ENCODE measurements at regions not wholly inside any gene's neighbourhood (a gene's known extent, or its start where the extent isn't known, plus 50 kb on each side); places are given as distances from the start of the nearest gene placed in this dataset.

GRCh38 chr5:68730979-68731654, 362.7 kb upstream of the SLC30A5 start:
- 80 to 82% methylated on average over 3 of the region's 3 CpGs for WGBS, 2 donors
- Histone ChIP-seq H3K27me3 (ENCODE audit: control insufficient read depth in 1 of 2, insufficient read depth in 2 of 2, low read length in 2 of 2) (no peaks in the 10 kb centered on the region), H3K27ac (ENCODE audit: low read depth in 2 of 2, low read length in 1 of 2) (no peak overlapping the region)

GRCh38 chr5:68732251-68732650, 361.6 kb upstream of the SLC30A5 start:
- no peaks in the 10 kb centered on the region for H3K27me3 ChIP-seq (ENCODE audit: control insufficient read depth in 1 of 2, insufficient read depth in 2 of 2, low read length in 2 of 2)
- no peak overlapping the region for H3K4me3 ChIP-seq (ENCODE audit: low read depth in 1 of 2, low read length in 2 of 2)
- H3K9me3 ChIP-seq (ENCODE audit: control insufficient read depth in 2 of 2, insufficient read depth in 1 of 2, low read depth in 1 of 2, low read length in 1 of 2): no peaks in the 10 kb centered on the region
- H3K27ac ChIP-seq (ENCODE audit: low read depth in 2 of 2, low read length in 1 of 2): no peak overlapping the region
- H3K4me1 ChIP-seq (ENCODE audit: control insufficient read depth in 2 of 2, insufficient read depth in 2 of 2, low read length in 1 of 2): no peaks in the 10 kb centered on the region
- no peaks in the 10 kb centered on the region for H3K36me3 ChIP-seq (ENCODE audit: control insufficient read depth in 2 of 2, insufficient read depth in 2 of 2, low read length in 1 of 2)

More at GRCh38 chr5:68730979-68731654, 362.7 kb upstream of the SLC30A5 start:
- no peaks in the 10 kb centered on the region for H3K4me1 ChIP-seq (ENCODE audit: control insufficient read depth in 2 of 2, insufficient read depth in 2 of 2, low read length in 1 of 2)
- no peak overlapping the region for H3K4me3 ChIP-seq (ENCODE audit: low read depth in 1 of 2, low read length in 2 of 2)
- H3K36me3 ChIP-seq (ENCODE audit: control insufficient read depth in 2 of 2, insufficient read depth in 2 of 2, low read length in 1 of 2): no peaks in the 10 kb centered on the region
- no peaks in the 10 kb centered on the region for H3K9me3 ChIP-seq (ENCODE audit: control insufficient read depth in 2 of 2, insufficient read depth in 1 of 2, low read depth in 1 of 2, low read length in 1 of 2)

- Histone ChIP-seq H3K4me1 (ENCODE audit: control insufficient read depth in 2 of 2, insufficient read depth in 2 of 2, low read length in 1 of 2) (no peaks in the 10 kb centered on the region), H3K27me3 (ENCODE audit: control insufficient read depth in 1 of 2, insufficient read depth in 2 of 2, low read length in 2 of 2) (no peaks in the 10 kb centered on the region)
Measured at GRCh38 chr5:68734781-68735180, 359.0 kb upstream of the SLC30A5 start.

DNA sequence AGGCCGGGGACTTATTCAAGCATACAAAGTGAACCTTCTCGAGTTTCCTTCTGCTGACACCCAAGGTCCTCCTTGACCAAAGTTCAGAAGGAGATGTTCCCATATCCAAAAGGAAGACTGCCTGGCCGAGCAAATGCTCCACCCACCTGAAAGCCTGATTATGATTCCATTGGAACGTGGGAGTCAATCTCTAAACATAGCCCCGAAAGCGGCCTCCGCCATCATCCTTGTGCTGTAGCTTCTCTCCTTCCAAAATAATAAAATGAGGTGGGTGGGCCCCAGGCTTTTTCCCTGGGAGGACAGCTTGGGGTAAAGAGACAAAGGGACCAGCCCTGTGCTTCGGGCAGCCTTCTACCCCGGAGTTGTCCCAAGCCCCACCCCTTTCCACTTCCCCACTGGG, 355.6 kb upstream of the SLC30A5 start:
- no peaks in the 10 kb centered on the region for H3K4me1 ChIP-seq (ENCODE audit: control insufficient read depth in 2 of 2, insufficient read depth in 2 of 2, low read length in 1 of 2)
- H3K36me3 ChIP-seq (ENCODE audit: control insufficient read depth in 2 of 2, insufficient read depth in 2 of 2, low read length in 1 of 2): no peaks in the 10 kb centered on the region
- 95% methylated on average over 9 of the region's 9 CpGs for WGBS, 2 donors
- no peak overlapping the region for H3K27ac ChIP-seq (ENCODE audit: low read depth in 2 of 2, low read length in 1 of 2)
- no peak overlapping the region for H3K4me3 ChIP-seq (ENCODE audit: low read depth in 1 of 2, low read length in 2 of 2)
- no peaks in the 10 kb centered on the region for H3K9me3 ChIP-seq (ENCODE audit: control insufficient read depth in 2 of 2, insufficient read depth in 1 of 2, low read depth in 1 of 2, low read length in 1 of 2)
- H3K27me3 ChIP-seq (ENCODE audit: control insufficient read depth in 1 of 2, insufficient read depth in 2 of 2, low read length in 2 of 2): no peaks in the 10 kb centered on the region

More at GRCh38 chr5:68734781-68735180, 359.0 kb upstream of the SLC30A5 start:
- no peak overlapping the region for H3K4me3 ChIP-seq (ENCODE audit: low read depth in 1 of 2, low read length in 2 of 2)
- no peak overlapping the region for H3K27ac ChIP-seq (ENCODE audit: low read depth in 2 of 2, low read length in 1 of 2)
- H3K9me3 ChIP-seq (ENCODE audit: control insufficient read depth in 2 of 2, insufficient read depth in 1 of 2, low read depth in 1 of 2, low read length in 1 of 2): no peaks in the 10 kb centered on the region
- 72 to 76% methylated on average over 4 of the region's 4 CpGs for WGBS, 2 donors
- no peaks in the 10 kb centered on the region for H3K36me3 ChIP-seq (ENCODE audit: control insufficient read depth in 2 of 2, insufficient read depth in 2 of 2, low read length in 1 of 2)

GRCh38 chr5:68738841-68739240, 355.0 kb upstream of the SLC30A5 start:
- 92 to 96% methylated on average over 4 of the region's 4 CpGs for WGBS, 2 donors
- Histone ChIP-seq H3K4me3 (ENCODE audit: low read depth in 1 of 2, low read length in 2 of 2) (no peak overlapping the region), H3K27ac (ENCODE audit: low read depth in 2 of 2, low read length in 1 of 2) (no peak overlapping the region), H3K4me1 (ENCODE audit: control insufficient read depth in 2 of 2, insufficient read depth in 2 of 2, low read length in 1 of 2) (no peaks in the 10 kb centered on the region), H3K27me3 (ENCODE audit: control insufficient read depth in 1 of 2, insufficient read depth in 2 of 2, low read length in 2 of 2) (no peaks in the 10 kb centered on the region), H3K9me3 (ENCODE audit: control insufficient read depth in 2 of 2, insufficient read depth in 1 of 2, low read depth in 1 of 2, low read length in 1 of 2) (no peaks in the 10 kb centered on the region), H3K36me3 (ENCODE audit: control insufficient read depth in 2 of 2, insufficient read depth in 2 of 2, low read length in 1 of 2) (no peaks in the 10 kb centered on the region)

DNA sequence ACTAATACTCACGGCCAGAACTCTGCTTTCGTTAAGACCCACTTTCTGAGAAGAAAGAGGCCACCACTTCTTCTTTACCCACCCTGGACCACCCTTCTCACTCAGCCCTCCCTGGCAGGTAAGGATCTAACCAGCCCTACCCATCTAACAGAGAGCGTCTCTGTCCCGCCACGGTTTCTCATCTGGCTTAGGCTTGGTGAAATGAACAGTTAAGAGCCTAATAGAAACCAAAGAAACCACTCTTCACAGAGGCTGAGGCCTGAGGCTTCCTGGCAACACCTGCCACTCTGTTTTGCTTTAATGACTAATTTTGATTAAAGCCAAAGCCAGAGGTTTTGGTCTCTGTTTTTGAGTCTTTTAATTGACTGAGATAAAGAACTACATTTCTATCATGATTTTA, 354.1 kb upstream of the SLC30A5 start:
- Histone ChIP-seq H3K36me3 (ENCODE audit: control insufficient read depth in 2 of 2, insufficient read depth in 2 of 2, low read length in 1 of 2) (no peaks in the 10 kb centered on the region), H3K27me3 (ENCODE audit: control insufficient read depth in 1 of 2, insufficient read depth in 2 of 2, low read length in 2 of 2) (no peaks in the 10 kb centered on the region), H3K9me3 (ENCODE audit: control insufficient read depth in 2 of 2, insufficient read depth in 1 of 2, low read depth in 1 of 2, low read length in 1 of 2) (no peaks in the 10 kb centered on the region), H3K27ac (ENCODE audit: low read depth in 2 of 2, low read length in 1 of 2) (no peak overlapping the region), H3K4me3 (ENCODE audit: low read depth in 1 of 2, low read length in 2 of 2) (no peak overlapping the region), H3K4me1 (ENCODE audit: control insufficient read depth in 2 of 2, insufficient read depth in 2 of 2, low read length in 1 of 2) (no peaks in the 10 kb centered on the region)
- WGBS, 2 donors: 48 to 64% methylated on average over 5 of the region's 5 CpGs

DNA sequence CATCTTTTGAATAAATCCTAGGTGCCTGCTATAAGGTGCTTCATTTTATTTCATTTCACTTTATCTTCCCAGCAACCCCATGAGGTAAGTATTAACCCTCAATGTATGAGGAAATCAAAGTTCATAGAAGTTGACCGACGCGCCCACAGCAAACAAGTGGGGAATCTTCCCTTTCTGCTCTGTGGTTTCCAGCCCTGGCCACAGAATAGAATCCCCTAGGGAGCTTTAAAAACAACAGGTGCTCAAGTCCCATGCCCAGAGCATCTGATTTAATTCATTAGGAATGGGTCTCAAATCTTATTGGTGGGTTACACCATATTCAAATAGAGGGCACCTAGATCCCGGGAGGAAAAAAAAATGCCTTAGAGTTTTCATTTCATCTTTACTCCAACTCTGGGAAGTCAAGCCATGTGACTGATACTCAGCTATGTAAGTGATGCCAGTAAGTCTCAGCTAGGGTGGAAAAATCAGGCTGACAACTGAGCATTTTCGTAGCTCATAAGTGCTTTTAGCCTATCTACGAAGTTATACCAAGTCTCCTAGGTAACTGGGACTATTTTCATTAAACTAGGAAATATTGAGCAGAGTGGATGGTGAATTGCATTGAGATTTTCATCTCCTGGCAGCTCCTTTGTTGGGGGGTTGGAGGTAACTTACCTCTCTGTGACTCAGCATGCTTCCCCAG, 353.4 kb upstream of the SLC30A5 start:
- H3K27ac ChIP-seq (ENCODE audit: low read depth in 2 of 2, low read length in 1 of 2): no peak overlapping the region
- H3K36me3 ChIP-seq (ENCODE audit: control insufficient read depth in 2 of 2, insufficient read depth in 2 of 2, low read length in 1 of 2): no peaks in the 10 kb centered on the region
- no peaks in the 10 kb centered on the region for H3K27me3 ChIP-seq (ENCODE audit: control insufficient read depth in 1 of 2, insufficient read depth in 2 of 2, low read length in 2 of 2)
- no peaks in the 10 kb centered on the region for H3K9me3 ChIP-seq (ENCODE audit: control insufficient read depth in 2 of 2, insufficient read depth in 1 of 2, low read depth in 1 of 2, low read length in 1 of 2)
- no peak overlapping the region for H3K4me3 ChIP-seq (ENCODE audit: low read depth in 1 of 2, low read length in 2 of 2)
- WGBS, 2 donors: 85 to 88% methylated on average over 6 of the region's 6 CpGs
- H3K4me1 ChIP-seq (ENCODE audit: control insufficient read depth in 2 of 2, insufficient read depth in 2 of 2, low read length in 1 of 2): no peaks in the 10 kb centered on the region

DNA sequence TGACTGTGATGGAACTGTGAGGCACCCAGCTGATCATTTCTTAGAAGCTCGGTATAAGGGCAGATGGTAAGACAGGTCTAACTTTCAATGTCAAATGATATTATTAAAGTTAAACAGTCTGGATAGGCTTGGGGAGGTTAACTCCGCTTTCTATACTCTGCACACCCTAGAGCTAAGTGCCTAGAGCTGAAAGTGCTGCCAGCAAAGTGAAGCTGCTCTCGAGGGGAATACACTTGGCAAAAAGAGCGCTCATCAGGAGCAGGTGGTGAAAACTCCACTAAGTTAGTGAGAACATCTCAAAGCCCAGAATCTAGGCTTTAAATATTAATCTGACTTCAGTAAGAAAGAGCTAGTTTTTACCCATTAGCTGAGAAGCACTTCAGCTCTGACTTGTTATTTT, 349.6 kb upstream of the SLC30A5 start:
- no peaks in the 10 kb centered on the region for H3K9me3 ChIP-seq (ENCODE audit: control insufficient read depth in 2 of 2, insufficient read depth in 1 of 2, low read depth in 1 of 2, low read length in 1 of 2)
- no peaks in the 10 kb centered on the region for H3K27me3 ChIP-seq (ENCODE audit: control insufficient read depth in 1 of 2, insufficient read depth in 2 of 2, low read length in 2 of 2)
- H3K4me1 ChIP-seq (ENCODE audit: control insufficient read depth in 2 of 2, insufficient read depth in 2 of 2, low read length in 1 of 2): no peaks in the 10 kb centered on the region
- WGBS, 2 donors: 88 to 91% methylated on average over 4 of the region's 4 CpGs
- no peak overlapping the region for H3K4me3 ChIP-seq (ENCODE audit: low read depth in 1 of 2, low read length in 2 of 2)
- H3K36me3 ChIP-seq (ENCODE audit: control insufficient read depth in 2 of 2, insufficient read depth in 2 of 2, low read length in 1 of 2): no peaks in the 10 kb centered on the region
- H3K27ac ChIP-seq (ENCODE audit: low read depth in 2 of 2, low read length in 1 of 2): no peak overlapping the region

DNA sequence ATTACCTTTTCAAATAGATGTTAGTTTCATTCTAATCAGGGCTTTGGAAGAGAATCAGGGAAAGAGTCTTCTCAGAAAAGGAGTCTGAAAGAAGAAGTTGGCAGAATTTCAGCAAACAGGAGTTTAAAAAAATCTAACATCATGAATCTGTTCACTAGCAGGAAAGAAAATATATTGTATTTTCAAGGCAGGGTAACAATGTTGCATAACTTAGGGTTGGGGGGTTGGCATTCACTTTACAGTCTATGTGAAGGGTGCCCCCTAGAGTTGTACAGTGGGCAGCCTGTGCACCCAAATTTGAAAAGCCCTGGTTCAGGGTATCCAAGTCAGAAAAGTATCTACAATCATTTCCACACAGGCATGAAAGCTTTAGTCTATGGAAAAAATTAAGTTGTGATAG, 348.4 kb upstream of the SLC30A5 start:
- no peaks in the 10 kb centered on the region for H3K9me3 ChIP-seq (ENCODE audit: control insufficient read depth in 2 of 2, insufficient read depth in 1 of 2, low read depth in 1 of 2, low read length in 1 of 2)
- no peak overlapping the region for H3K27ac ChIP-seq (ENCODE audit: low read depth in 2 of 2, low read length in 1 of 2)
- no peaks in the 10 kb centered on the region for H3K36me3 ChIP-seq (ENCODE audit: control insufficient read depth in 2 of 2, insufficient read depth in 2 of 2, low read length in 1 of 2)
- H3K27me3 ChIP-seq (ENCODE audit: control insufficient read depth in 1 of 2, insufficient read depth in 2 of 2, low read length in 2 of 2): no peaks in the 10 kb centered on the region
- no peak overlapping the region for H3K4me3 ChIP-seq (ENCODE audit: low read depth in 1 of 2, low read length in 2 of 2)
- H3K4me1 ChIP-seq (ENCODE audit: control insufficient read depth in 2 of 2, insufficient read depth in 2 of 2, low read length in 1 of 2): no peaks in the 10 kb centered on the region

DNA sequence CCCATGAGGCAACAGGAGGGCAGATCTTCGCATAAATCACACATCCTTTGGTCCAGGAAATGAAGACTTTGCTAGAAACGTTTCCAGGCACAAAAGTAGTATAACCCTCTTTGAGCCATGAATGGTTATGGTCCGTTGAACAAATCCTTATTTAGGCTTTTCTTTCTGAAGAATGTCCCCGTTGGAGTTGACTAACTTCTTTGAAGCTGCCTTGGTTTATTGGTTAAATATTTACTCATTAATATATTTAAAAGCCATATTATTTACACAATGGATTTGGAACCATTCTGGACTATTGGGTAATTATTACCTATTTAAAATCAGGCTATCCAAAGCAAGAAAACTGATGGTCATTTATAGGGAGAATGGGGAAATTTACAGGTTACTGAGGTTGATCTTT, 347.6 kb upstream of the SLC30A5 start:
- H3K4me3 ChIP-seq (ENCODE audit: low read depth in 1 of 2, low read length in 2 of 2): no peak overlapping the region
- H3K27me3 ChIP-seq (ENCODE audit: control insufficient read depth in 1 of 2, insufficient read depth in 2 of 2, low read length in 2 of 2): no peaks in the 10 kb centered on the region
- no peaks in the 10 kb centered on the region for H3K4me1 ChIP-seq (ENCODE audit: control insufficient read depth in 2 of 2, insufficient read depth in 2 of 2, low read length in 1 of 2)
- H3K36me3 ChIP-seq (ENCODE audit: control insufficient read depth in 2 of 2, insufficient read depth in 2 of 2, low read length in 1 of 2): no peaks in the 10 kb centered on the region
- 42 to 43% methylated on average over 4 of the region's 4 CpGs for WGBS, 2 donors
- H3K9me3 ChIP-seq (ENCODE audit: control insufficient read depth in 2 of 2, insufficient read depth in 1 of 2, low read depth in 1 of 2, low read length in 1 of 2): no peaks in the 10 kb centered on the region
- H3K27ac ChIP-seq (ENCODE audit: low read depth in 2 of 2, low read length in 1 of 2): no peak overlapping the region

Measured in esophagus (tissue), 2 donors.